Hematopoietic multipotent progenitor cell (in vitro differentiated cells): ENCODE measurements at regions not wholly inside any gene's neighbourhood (a gene's known extent, or its start where the extent isn't known, plus 50 kb on each side); places are given as distances from the start of the nearest gene placed in this dataset.

Experiments
- DNase-seq, 3 donors: peaks; one replicate each; pipeline ENCODE4 v3.0.0-alpha.2; 2011 to 2015; ENCODE audit warnings: low read depth in 2 of 3, low spot score in 2 of 3

DNA sequence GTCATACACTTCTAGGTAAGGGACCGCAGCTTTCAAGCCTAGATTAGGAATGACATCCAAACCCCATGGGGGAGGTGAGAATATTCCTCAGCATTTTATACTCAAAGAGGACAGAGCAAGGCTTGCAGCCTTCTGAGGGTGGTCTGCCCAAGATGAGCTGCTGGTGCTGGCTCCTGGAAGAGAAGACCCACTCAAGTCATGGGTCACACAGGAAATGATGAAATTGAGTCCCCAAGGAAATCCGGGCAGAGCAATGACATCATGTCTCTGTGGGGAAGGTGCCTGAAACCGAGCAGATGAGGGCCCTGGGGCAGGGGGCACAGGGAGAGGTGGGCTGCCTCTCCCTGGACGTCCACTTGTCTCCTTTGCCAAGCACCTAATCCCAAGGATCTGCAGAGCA, 468.7 kb downstream of the TSHZ3 start:
- no peak for DNase-seq

- no peak for DNase-seq
These were observed 469.1 kb downstream of the TSHZ3 start for GRCh38 chr19:30880151-30880550.

DNA sequence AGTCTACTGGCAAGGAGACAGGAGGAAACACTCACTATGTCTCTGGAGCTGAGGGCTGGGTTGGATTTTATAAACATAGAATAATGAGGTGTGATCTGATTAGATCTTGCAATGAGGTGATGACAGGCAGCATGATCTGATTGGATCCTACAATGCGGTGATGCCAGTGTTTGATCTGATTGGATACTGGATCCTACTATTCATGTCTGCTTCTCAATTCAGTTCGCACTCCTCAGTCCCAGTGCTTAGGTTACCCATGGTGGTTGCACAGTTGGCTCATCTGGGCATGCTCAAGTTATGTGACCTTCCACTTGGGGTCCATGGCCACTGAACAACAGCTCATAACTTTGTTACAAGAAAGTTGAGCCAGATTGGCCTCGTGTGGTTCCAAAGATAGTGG, 469.5 kb downstream of the TSHZ3 start:
- DNase-seq = no peak

GRCh38 chr19:30879225-30879624, 470.0 kb downstream of the TSHZ3 start:
- DNase-seq = no peak

DNA sequence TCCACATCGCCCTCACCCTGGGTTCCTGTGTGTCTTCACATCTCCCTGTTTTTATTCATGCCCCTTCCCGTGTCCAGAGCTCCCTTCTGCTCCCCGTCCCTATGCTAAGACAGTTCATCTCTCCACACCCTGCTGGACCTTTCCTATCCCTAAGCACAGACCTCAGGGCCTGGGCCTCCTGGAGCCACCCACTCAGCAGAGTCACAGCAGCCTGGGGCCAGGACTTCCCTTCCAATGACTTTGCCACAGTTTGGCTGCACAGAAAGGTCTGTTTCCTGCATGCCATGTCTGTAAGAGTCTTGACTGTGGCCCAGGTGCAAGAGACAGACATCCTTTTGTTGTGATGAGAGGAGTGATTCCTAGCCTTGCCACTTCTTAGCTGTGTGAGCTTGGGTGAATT, 470.7 kb downstream of the TSHZ3 start:
- peak in 1 of 3 donors; percentile 41 for DNase-seq

GRCh38 chr19:30877661-30878113, 471.5 kb downstream of the TSHZ3 start:
- DNase-seq = peak in 2 of 3 donors; percentile 11 to 40

DNA sequence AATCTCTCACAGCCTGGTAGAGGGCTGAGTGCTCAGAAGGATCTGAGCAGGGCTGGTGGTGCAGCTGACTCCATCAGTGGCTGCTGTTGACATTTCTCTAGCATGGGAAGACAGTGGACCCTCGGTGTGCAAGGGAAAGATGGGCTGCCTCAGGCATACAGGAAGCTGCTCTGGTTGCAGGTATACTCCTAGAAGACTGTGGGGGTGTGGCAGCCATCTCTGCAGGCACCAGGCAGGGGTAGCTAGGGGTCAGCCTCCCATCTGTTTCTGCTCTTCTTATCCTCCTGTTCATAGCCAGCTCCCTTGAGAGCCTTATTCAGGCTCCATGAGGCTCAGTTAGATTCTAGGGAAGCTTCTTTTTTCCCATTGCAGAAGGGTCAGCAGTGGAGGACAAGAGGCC, 475.5 kb downstream of the TSHZ3 start:
- DNase-seq = no peak

DNA sequence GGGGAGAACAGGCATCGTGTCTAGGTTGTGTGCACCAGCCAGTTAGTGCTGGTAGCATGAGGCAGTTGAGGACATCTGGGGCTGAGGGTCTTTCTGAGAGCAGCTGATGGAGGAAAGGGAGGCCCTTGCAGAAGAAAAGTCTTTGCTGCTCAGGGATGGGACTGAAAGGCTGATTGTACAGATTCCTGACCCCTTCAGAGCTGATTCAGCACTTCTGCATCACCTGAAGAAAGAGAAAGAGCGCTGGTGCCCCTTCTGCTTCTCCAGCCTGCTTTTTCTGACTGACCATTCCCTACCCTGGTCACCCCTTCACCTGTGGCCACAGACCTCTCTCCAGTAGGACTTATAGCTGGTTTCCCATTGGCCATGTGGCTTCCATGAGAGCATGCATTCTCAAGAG, 476.2 kb downstream of the TSHZ3 start:
- no peak for DNase-seq

DNA sequence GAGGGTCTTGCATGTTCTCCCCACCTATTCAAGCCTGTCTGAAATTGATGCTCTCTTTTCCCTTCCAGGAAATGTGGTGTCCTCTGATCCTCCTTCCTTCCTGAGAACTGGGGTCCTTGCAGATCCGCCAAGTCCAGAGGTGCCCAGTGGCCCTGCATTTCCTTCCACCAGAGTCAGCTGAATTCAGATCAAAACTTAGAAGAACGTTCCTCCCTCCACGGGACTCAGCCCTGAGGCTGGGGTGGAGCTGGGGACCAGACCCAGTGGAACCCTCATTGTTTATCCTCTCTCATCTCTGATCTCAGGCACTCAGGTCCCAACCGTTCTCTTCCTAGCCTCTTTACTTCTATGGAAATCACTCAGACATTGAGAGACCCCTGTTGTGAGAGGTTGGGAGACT, 477.3 kb downstream of the TSHZ3 start:
- DNase-seq = no peak

DNA sequence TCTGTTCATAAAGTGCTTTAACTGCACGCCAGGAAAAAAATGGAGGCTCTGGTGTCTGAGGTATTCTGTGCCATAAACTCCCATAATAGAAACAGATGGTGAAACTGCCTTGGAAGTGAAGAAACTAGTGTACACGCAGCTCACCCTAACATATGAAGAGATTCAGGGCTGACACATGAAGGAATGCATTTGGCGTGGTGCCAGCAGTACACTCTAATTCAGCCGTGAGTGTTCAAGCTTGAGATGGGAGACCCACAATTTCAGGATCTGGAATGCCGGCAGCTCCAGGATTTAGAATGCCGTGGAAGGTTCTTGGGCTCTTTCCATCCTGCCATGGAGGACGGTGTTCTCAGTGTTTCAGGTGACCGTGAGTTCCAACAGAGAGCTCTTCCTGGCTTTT, 478.4 kb downstream of the TSHZ3 start:
- DNase-seq = no peak

DNA sequence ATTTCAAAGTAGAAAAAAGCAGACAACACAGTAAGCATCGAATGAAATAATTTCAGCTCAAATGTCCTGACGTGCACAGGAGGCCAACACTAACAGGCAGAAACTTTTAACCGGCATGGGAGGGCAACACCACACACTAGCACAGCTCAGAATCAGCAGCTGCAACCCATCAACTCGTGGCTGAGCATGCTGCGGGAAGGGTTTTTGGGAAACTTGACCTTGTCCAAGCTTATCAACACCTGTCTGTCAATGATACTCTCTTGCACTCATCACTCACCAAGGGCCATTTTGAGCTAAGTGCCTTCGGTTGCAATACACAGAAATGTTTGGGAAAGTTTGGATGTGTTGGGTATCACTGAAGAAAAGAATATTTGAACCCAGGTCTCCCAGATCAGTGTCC, 483.7 kb downstream of the TSHZ3 start:
- no peak for DNase-seq

GRCh38 chr19:30864391-30865215, 484.6 kb downstream of the TSHZ3 start:
- peak in 2 of 3 donors; percentile 78 to 94 for DNase-seq

DNA sequence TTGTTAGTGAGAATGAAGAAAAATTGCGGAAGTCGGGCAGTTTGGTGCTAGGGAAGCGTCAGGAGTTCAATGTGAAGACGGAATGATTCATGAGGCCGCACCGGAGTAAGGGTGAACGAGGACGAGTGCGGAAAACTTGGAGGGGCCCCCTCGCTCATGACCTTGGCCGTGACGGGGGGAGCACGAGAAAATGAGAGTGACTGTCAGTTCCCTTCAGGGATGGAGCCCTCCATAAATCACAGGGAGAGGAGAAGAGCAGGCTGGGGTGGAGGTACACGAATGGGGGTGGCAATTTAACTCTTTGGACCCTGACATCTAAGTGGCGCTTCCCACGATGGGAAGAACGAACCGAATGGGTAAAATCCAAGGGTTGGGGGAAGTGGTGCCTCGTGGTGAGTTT, 486.4 kb downstream of the TSHZ3 start:
- DNase-seq = no peak

DNA sequence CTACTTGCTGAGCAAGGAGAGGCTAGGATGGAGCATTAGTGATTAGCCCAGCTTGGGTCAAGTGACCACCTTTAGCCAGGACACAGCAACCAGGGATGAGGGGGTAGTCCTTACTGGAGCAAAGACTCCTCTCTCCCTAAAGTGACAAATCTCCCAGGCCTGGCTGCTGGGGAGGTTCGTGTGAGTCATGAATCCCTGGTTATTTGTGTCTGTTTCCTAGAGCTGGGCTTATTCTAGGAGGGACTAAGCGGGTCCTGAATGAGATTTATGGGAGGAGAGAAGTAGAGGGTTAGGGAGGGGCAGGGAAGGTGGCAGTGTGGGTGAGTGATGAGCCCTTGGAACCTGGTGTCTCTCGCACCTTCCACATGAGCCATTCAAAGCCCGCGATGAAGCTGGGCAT, 487.3 kb downstream of the TSHZ3 start:
- DNase-seq = no peak

DNA sequence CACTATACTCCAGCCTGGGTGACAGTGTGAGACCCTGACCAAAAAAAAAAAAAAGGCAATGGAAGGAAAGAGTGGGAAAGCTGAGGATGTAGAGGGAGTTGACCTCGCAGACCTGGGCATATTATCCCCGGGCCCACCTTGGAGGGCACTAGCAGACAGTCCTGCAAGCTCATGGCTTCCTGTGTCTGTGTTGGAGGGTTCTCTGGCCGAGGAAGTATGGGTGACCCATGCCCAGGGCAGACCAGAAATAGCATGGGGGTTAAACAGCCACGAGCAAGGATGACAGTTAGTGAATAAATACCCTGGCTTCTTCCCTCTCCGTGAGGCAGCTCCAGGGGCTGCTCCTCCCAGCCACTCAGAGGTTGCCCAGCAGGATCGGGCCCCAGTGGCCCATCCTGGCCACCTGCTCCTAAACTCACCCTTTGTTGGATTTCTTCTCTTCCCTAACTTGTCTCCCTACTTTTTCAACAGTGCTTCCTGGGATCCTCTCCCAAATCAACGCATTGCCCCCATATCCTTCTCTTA, 485.8 kb downstream of the ZNF536 start:
- no peak for DNase-seq

GRCh38 chr19:30857388-30857787, 485.2 kb downstream of the ZNF536 start:
- no peak for DNase-seq

DNA sequence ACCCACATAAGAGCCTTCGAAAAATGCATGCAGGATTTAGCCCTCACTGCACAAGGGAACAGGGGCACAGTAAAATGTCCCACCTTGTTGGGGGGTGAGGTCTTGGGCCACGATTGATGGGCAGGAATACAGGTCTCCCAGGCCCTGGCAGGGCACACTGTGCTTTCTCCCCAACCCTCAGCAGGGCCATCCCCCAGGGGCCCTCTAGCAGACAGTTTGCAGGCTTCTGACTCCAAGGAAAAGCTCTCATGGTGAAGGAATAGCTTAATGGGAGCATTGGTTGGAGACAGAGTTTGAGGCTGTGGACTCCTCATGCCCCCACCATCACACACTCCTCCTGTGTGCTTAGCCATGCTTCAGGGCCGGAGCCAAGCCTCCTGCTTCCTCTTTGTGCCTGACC, 484.6 kb downstream of the ZNF536 start:
- no peak for DNase-seq

DNA sequence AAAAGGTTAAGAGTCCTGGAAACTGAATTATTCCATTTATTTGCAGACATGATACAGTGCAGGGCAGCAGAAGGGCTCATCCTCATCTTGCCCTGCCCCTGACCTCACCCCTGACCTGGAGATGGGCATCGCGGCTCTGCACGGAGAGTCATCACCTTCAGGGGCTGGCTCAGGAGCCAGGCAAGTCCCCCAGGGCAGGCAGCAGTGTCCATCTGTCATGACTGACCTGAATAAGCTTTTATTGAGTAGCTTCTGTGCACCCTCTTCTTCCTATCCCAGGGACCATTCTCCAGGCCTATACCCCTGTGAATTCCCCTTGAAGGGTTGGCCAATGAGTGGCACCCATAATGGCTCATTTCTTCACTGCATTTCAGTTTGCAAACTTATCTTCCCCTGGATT, 484.2 kb downstream of the ZNF536 start:
- no peak for DNase-seq

DNA sequence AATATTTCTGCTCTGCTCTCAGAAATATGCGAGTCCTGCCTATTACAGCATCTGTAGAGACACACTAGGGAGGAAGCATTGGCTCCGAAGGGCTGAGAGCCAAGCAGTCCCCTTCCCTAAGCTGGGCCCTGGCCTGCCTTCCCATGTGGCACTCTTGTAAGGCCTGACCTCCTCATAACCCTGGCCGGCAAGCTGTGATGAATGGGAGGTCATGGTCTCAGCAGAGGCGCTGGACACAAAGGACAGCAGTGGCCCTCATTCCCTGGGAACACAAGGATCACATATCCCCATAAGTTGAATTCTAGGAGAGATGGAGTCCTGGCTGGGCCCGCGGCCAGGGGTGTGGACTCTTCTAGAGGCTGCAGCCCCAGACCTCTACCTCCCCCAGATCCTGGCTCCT, 483.3 kb downstream of the ZNF536 start:
- no peak for DNase-seq

DNA sequence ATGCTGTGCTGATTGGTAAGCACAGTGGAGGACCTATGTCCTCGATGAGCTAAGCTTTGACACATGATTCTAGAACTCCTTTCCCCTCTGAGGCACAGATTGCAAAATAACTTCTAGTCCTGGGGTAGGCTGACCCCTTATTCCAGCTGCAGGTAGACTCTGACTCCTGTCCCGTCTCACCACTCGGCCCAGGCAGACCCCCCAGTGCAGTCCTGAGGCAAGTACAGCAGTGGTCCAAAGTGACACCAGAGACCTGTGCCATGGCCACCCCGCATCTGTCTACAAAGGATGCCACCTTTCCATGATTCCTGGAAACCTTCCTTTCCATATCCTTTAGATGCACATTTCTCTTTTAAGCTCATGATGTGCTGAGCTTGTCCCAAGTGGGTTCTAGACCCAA, 482.5 kb downstream of the ZNF536 start:
- no peak for DNase-seq

- DNase-seq = no peak
These were observed 482.0 kb downstream of the ZNF536 start for GRCh38 chr19:30854207-30854606.

DNA sequence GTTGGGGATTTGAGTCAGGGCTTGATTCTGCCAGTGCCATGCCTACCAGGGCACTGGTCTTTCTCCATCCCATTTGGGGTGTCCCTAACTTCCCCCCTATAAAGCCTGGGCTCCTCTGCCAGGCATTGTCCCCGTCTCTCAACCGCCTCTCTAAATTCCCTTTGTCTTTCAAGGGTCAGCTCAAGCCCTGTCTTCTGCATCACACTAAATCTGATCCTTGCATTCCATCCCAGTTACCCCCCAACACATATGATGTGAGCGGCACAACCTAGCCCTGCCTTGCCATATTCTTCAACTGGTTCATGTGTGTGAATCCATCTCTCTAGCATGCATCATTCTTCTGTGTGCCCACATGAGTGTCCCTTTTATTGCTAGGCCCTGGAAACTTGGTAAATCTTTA, 480.9 kb downstream of the ZNF536 start:
- DNase-seq = no peak

DNA sequence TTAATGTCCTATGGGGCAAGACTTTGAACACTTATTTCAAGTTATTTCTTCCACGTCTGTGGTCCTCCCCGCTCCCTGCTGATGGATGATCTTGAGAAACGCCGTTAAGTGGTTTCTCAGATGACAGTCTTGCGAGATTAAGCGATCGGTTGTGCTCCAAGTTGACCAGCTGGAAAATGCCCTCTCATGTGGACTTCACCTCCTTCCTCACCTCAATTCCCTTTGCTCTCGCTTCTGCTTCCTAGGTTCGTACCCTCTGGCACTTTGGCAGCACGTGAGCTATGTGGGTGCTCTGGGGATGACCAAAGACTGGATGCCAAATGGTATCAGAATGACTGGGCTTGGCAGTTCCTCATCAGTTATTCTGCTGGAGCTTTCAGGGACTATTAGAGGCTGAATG, 480.0 kb downstream of the ZNF536 start:
- DNase-seq = no peak
